Liver (tissue), 8 donors: ENCODE measurements at regions not wholly inside any gene's neighbourhood (a gene's known extent, or its start where the extent isn't known, plus 50 kb on each side); places are given as distances from the start of the nearest gene placed in this dataset.
A peak's percentile ranks its signal among the peaks of the same experiment; 100 is the strongest.

Experiments
- DNase-seq: peaks from one replicate; pipeline ENCODE4 v3.0.0-alpha.2; 2017; ENCODE audit warnings: low spot score
- H3K27ac ChIP-seq, 2 donors: one replicate each; pipeline ENCODE4 v1.7.0; 2013; ENCODE audit warnings: inconsistent platforms in 2 of 2, low read length in 2 of 2, control low read depth in 1 of 2, low read depth in 1 of 2, mild to moderate bottlenecking in 1 of 2
- H3K27me3 ChIP-seq, 4 donors: one replicate each; pipeline versions ENCODE4 v1.6.1 to v1.7.0; 2013; ENCODE audit warnings: low read length in 3 of 4, inconsistent platforms in 1 of 4, mild to moderate bottlenecking in 1 of 4, moderate library complexity in 1 of 4; ENCODE audit not compliant: control insufficient read depth in 4 of 4, insufficient read depth in 4 of 4
- H3K36me3 ChIP-seq, 4 donors: one replicate each; pipeline versions ENCODE4 v1.6.1 to v1.7.0; 2013; ENCODE audit warnings: low read length in 3 of 4, mild to moderate bottlenecking in 3 of 4, low read depth in 1 of 4, moderate library complexity in 1 of 4; ENCODE audit not compliant: control insufficient read depth in 4 of 4, insufficient read depth in 3 of 4
- H3K4me1 ChIP-seq, 4 donors: one replicate each; pipeline versions ENCODE4 v1.6.1 to v1.7.0; 2013; ENCODE audit warnings: low read length in 3 of 4, mild to moderate bottlenecking in 3 of 4, moderate library complexity in 1 of 4; ENCODE audit not compliant: control insufficient read depth in 4 of 4, insufficient read depth in 4 of 4
- H3K4me3 ChIP-seq, 3 donors: one replicate each; pipeline versions ENCODE4 v1.6.1 to v1.7.0; 2013; ENCODE audit warnings: low read length in 3 of 3, control low read depth in 1 of 3, low read depth in 1 of 3, mild to moderate bottlenecking in 1 of 3
- H3K9ac ChIP-seq, 2 donors: one replicate each; pipeline ENCODE4 v1.7.0; 2013; ENCODE audit warnings: low read length in 2 of 2, mild to moderate bottlenecking in 2 of 2, moderate library complexity in 2 of 2, control low read depth in 1 of 2, low read depth in 1 of 2
- H3K9me3 ChIP-seq, 4 donors: one replicate each; pipeline versions ENCODE4 v1.6.1 to v1.7.0; 2013; ENCODE audit warnings: low read length in 3 of 4; ENCODE audit not compliant: control insufficient read depth in 4 of 4
- ATF3 ChIP-seq: IDR thresholded peaks from 2 replicates; pipeline ENCODE4 v1.6.1; 2016; ENCODE audit warnings: antibody characterized with exemption
- CTCF ChIP-seq: fragments of 150-350 bp; IDR thresholded peaks from 2 replicates; pipeline ENCODE4 v1.5.1; 2017; ENCODE audit warnings: improper control_type of control experiment, low read depth, low read length; ENCODE audit not compliant: missing input control
- EGR1 ChIP-seq, 2 donors: IDR thresholded peaks; 2 replicates each; pipeline ENCODE4 v1.6.1; 2016 to 2018; ENCODE audit warnings: antibody characterized with exemption in 2 of 2, low read depth in 2 of 2
- FOXA2 ChIP-seq: IDR thresholded peaks from 2 replicates; pipeline ENCODE4 v1.6.1; 2016; ENCODE audit warnings: antibody characterized with exemption
- GABPA ChIP-seq, 2 donors: IDR thresholded peaks in 1 of 2; conservative IDR thresholded peaks in 1 of 2; 2 replicates each; pipeline ENCODE4 v1.6.1; 2016; ENCODE audit warnings: antibody characterized with exemption in 2 of 2, mild to moderate bottlenecking in 1 of 2, moderate library complexity in 1 of 2
- HNF4A ChIP-seq, 2 donors: conservative IDR thresholded peaks; 2 replicates each; pipeline ENCODE4 v1.6.1; 2016; ENCODE audit warnings: antibody characterized with exemption in 2 of 2, mild to moderate bottlenecking in 2 of 2
- HNF4G ChIP-seq: IDR thresholded peaks from 2 replicates; pipeline ENCODE4 v1.6.1; 2016; ENCODE audit warnings: antibody characterized with exemption
- JUND ChIP-seq, 2 donors: IDR thresholded peaks; 2 replicates each; pipeline ENCODE4 v1.6.1; 2016; ENCODE audit warnings: antibody characterized with exemption in 2 of 2
- RAD21 ChIP-seq, 2 donors: IDR thresholded peaks; 2 replicates each; pipeline ENCODE4 v1.6.1; 2016; ENCODE audit warnings: antibody characterized with exemption in 2 of 2, mild to moderate bottlenecking in 2 of 2
- REST ChIP-seq: IDR thresholded peaks from 2 replicates; pipeline ENCODE4 v1.6.1; 2016; ENCODE audit warnings: antibody characterized with exemption, mild to moderate bottlenecking
- RXRA ChIP-seq, 2 donors: IDR thresholded peaks; 2 replicates each; pipeline ENCODE4 v1.6.1; 2017 to 2018; ENCODE audit warnings: antibody characterized with exemption in 2 of 2, mild to moderate bottlenecking in 1 of 2
- SP1 ChIP-seq: IDR thresholded peaks from 2 replicates; pipeline ENCODE4 v1.6.1; 2018; ENCODE audit warnings: antibody characterized with exemption, mild to moderate bottlenecking
- YY1 ChIP-seq: IDR thresholded peaks from 2 replicates; pipeline ENCODE4 v1.6.1; 2016; ENCODE audit warnings: antibody characterized with exemption, mild to moderate bottlenecking
- WGBS: extraction: QIAGEN DNeasy Blood & Tissue Kit; methylation state at CpG from one replicate; pipeline ENCODE4 v1.1.7; 2013; 5-methylcytosine and 5-hydroxymethylcytosine counted together
- TF ChIP-seq, protein P1 (sequence below): IDR thresholded peaks from 2 replicates; pipeline ENCODE4 v1.6.1; 2016; ENCODE audit warnings: antibody characterized with exemption
- TF ChIP-seq, protein P2 (sequence below): IDR thresholded peaks from 2 replicates; pipeline ENCODE4 v1.6.1; 2016; ENCODE audit warnings: antibody characterized with exemption
- donor health status: healthy.
- donor health status: healthy.
- donor health status: healthy.
- donor health status: healthy.
- donor health status: healthy.

GRCh38 chr18:59783138-59783537 is 85.9 kb upstream of the CCBE1 start (continued):
- TF ChIP-seq CTCF = peak; percentile 38

DNA sequence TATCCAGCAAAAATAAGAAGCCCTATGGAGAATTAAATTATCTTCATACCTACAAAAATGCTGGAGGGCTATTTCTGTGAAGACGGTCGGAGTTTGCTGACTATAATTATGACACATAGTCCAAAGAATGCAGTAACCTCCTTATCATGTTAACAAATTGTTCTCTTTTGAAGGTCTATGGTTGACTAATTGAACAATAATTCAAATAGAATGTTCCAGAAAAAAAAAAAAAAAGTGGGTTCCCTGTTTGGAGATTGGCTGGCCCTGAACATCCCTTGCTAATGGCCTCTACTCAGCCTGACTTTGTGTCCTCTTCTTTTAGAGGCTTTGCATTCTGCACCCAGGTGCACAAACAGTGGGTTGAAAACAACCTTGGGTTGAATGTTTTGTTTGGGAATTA is 82.8 kb upstream of the CCBE1 start:
- no peak for TF ChIP-seq RXRA (IDR thresholded peaks at IDR 0.05)
- TF ChIP-seq YY1 = no peak
- no peak for TF ChIP-seq FOXA2
- no peak for TF ChIP-seq HNF4A (conservative IDR thresholded peaks at IDR 0.05)
- no peak for TF ChIP-seq EGR1 (IDR thresholded peaks at IDR 0.05; ENCODE audit: low read depth in 2 of 2)
- TF ChIP-seq GABPA (IDR thresholded peaks at IDR 0.05 in 1 of 2, conservative IDR thresholded peaks at IDR 0.05 in 1 of 2) = no peak
- TF ChIP-seq HNF4G = no peak
- TF ChIP-seq REST = no peak
- TF ChIP-seq RAD21 (IDR thresholded peaks at IDR 0.05) = no peak
- TF ChIP-seq SP1 = no peak
- TF ChIP-seq, protein P1, sequence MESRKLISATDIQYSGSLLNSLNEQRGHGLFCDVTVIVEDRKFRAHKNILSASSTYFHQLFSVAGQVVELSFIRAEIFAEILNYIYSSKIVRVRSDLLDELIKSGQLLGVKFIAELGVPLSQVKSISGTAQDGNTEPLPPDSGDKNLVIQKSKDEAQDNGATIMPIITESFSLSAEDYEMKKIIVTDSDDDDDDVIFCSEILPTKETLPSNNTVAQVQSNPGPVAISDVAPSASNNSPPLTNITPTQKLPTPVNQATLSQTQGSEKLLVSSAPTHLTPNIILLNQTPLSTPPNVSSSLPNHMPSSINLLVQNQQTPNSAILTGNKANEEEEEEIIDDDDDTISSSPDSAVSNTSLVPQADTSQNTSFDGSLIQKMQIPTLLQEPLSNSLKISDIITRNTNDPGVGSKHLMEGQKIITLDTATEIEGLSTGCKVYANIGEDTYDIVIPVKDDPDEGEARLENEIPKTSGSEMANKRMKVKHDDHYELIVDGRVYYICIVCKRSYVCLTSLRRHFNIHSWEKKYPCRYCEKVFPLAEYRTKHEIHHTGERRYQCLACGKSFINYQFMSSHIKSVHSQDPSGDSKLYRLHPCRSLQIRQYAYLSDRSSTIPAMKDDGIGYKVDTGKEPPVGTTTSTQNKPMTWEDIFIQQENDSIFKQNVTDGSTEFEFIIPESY = no peak
- TF ChIP-seq JUND (IDR thresholded peaks at IDR 0.05) = no peak
- Histone ChIP-seq H3K4me3 (no peak overlapping the region), H3K9me3 (no peaks in the 10 kb centered on the region), H3K4me1 (no peaks in the 10 kb centered on the region), H3K27me3 (no peaks in the 10 kb centered on the region), H3K36me3 (no peaks in the 10 kb centered on the region), H3K27ac (no peak overlapping the region), H3K9ac (no peak overlapping the region)
- DNase-seq = no peak
- 83% methylated on average over 2 of the region's 2 CpGs for WGBS

DNA sequence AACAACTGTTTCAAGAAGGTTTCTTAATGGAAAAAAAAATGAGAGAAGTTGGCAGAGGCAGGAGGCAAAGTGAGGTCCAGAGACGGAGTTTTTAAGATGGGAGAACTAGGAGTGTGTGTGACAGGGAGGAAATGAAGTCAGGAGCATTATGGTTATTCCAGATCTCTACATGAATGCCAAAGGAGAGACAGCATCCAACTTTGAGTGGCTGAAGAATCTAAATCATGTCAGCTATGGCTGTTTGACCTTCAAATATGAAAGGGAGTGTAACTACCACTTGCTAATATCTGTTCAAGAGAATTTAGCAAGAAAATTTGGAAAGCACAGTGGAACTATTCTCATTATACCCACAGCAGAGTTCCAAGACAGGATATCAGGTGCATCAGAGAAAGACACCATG is 81.2 kb upstream of the CCBE1 start:
- Histone ChIP-seq H3K4me3 (no peak overlapping the region), H3K27me3 (no peaks in the 10 kb centered on the region), H3K27ac (no peak overlapping the region), H3K4me1 (no peaks in the 10 kb centered on the region), H3K36me3 (no peaks in the 10 kb centered on the region), H3K9me3 (no peaks in the 10 kb centered on the region), H3K9ac (no peak overlapping the region)
- no peak for DNase-seq
- WGBS = 80% methylated on average over 1 of the region's 1 CpG
- TF ChIP-seq YY1 = no peak
- no peak for TF ChIP-seq EGR1 (IDR thresholded peaks at IDR 0.05; ENCODE audit: low read depth in 2 of 2)
- TF ChIP-seq, protein P2, sequence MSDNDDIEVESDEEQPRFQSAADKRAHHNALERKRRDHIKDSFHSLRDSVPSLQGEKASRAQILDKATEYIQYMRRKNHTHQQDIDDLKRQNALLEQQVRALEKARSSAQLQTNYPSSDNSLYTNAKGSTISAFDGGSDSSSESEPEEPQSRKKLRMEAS = no peak
- no peak for TF ChIP-seq REST
- TF ChIP-seq ATF3 = no peak
- TF ChIP-seq CTCF = no peak
- TF ChIP-seq GABPA (IDR thresholded peaks at IDR 0.05 in 1 of 2, conservative IDR thresholded peaks at IDR 0.05 in 1 of 2) = no peak
- no peak for TF ChIP-seq JUND (IDR thresholded peaks at IDR 0.05)
- no peak for TF ChIP-seq SP1
- no peak for TF ChIP-seq RAD21 (IDR thresholded peaks at IDR 0.05)
- TF ChIP-seq RXRA (IDR thresholded peaks at IDR 0.05) = no peak
- TF ChIP-seq FOXA2 = no peak
